ENCODE measurements at regions not wholly inside any gene's neighbourhood (a gene's known extent, or its start where the extent isn't known, plus 50 kb on each side); places are given as distances from the start of the nearest gene placed in this dataset.

- Histone ChIP-seq H3K36me3 (ENCODE audit: insufficient read depth, low read length) (no peaks in the 10 kb centered on the region), H3K4me3 (ENCODE audit: insufficient read depth, low read depth, low read length) (no peak overlapping the region)
These were observed 90.8 kb upstream of the PIK3CG start for GRCh38 chr7:106774213-106774767.

DNA sequence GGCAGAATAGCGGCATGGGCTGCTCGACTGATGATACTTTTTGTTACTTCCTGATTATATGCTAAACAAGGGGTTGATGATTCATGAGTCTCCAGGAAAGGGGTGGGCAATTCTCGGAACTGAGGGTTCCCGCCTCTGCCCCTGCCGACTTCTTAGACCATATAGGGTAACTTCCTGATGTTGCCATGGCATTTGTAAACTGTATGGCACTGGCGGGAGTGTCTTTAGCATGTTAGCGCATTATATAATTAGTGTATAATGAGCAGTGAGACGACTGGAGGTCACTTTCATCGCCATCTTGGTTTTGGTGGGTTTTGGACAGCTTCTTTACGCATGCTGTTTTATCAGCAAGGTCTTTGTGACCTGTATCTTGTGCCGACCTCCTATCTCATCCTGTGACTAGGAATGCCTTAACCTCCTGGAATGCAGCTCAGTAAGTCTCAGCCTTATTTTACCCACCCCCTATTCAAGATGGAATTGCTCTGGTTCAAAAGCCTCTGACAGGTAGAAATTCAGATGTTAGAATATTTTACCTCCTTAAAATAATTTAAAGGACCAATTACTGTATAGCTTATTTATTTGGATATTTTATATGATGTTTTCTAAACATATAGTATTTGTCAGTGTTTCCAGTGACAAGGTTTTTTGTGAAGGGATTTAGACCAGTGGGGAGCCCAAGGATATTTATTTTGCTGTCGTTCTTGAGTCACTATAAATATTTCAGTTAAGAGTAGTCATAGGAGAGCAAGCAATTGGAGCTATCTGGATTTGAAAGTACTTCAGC lies 90.1 kb upstream of the PIK3CG start:
- H3K4me3 Mint-ChIP-seq (ENCODE audit: unreplicated experiment) = no peak overlapping the region
- Histone ChIP-seq H2AFZ (ENCODE audit: low read depth, low read length) (peak overlapping the region; percentile 16), H3K79me2 (ENCODE audit: insufficient read depth, low read length) (no peaks in the 10 kb centered on the region), H3K9ac (ENCODE audit: low read length) (peak overlapping the region; percentile 79), H3K36me3 (ENCODE audit: insufficient read depth, low read length) (no peaks in the 10 kb centered on the region), H3K27me3 (ENCODE audit: insufficient read depth, low read length) (no peaks in the 10 kb centered on the region), H3K9me3 (ENCODE audit: insufficient read depth, low read depth, low read length) (no peaks in the 10 kb centered on the region), H3K4me1 (ENCODE audit: insufficient read depth, low read length) (peaks cover 38% of the 10 kb centered on the region), H4K20me1 (ENCODE audit: insufficient read depth, low read length) (no peaks in the 10 kb centered on the region), H3K4me2 (ENCODE audit: low read length) (peak overlapping the region; percentile 79), H3K27ac (ENCODE audit: low read depth, low read length) (peak overlapping the region; percentile 88), H3K4me3 (ENCODE audit: insufficient read depth, low read depth, low read length) (peak overlapping the region; percentile 43)
- FAIRE-seq (no peak), DNase-seq (ENCODE audit: low read depth) (peak; percentile 85)
- no peak for TF ChIP-seq CTCF (IDR thresholded peaks at IDR 0.05; ENCODE audit: insufficient read depth, low read depth, low read length)
- no peak for TF ChIP-seq EZH2 (IDR thresholded peaks at IDR 0.05; ENCODE audit: insufficient read depth, low read length)
- H3K4me1 Mint-ChIP-seq (ENCODE audit: low read depth, unreplicated experiment) = peaks cover 59% of the 10 kb centered on the region
- H3K27me3 Mint-ChIP-seq (ENCODE audit: low read depth, unreplicated experiment) = no peaks in the 10 kb centered on the region
- no peaks in the 10 kb centered on the region for H3K36me3 Mint-ChIP-seq (ENCODE audit: low read depth, unreplicated experiment)
- H3K9me3 Mint-ChIP-seq (ENCODE audit: unreplicated experiment) = peaks cover 2% of the 10 kb centered on the region
- H3K27ac Mint-ChIP-seq (ENCODE audit: unreplicated experiment) = peak overlapping the region; percentile 99

More at GRCh38 chr7:106774213-106774767, 90.8 kb upstream of the PIK3CG start:
- peak overlapping the region; percentile 16 for H2AFZ ChIP-seq (ENCODE audit: low read depth, low read length)
- H3K27me3 Mint-ChIP-seq (ENCODE audit: low read depth, unreplicated experiment) = no peaks in the 10 kb centered on the region
- H3K79me2 ChIP-seq (ENCODE audit: insufficient read depth, low read length) = no peaks in the 10 kb centered on the region
- H4K20me1 ChIP-seq (ENCODE audit: insufficient read depth, low read length) = no peaks in the 10 kb centered on the region
- TF ChIP-seq CTCF (IDR thresholded peaks at IDR 0.05; ENCODE audit: insufficient read depth, low read depth, low read length) = no peak
- TF ChIP-seq EZH2 (IDR thresholded peaks at IDR 0.05; ENCODE audit: insufficient read depth, low read length) = no peak
- H3K4me1 Mint-ChIP-seq (ENCODE audit: low read depth, unreplicated experiment) = peaks cover 60% of the 10 kb centered on the region
- no peak overlapping the region for H3K27ac Mint-ChIP-seq (ENCODE audit: unreplicated experiment)
- no peaks in the 10 kb centered on the region for H3K36me3 Mint-ChIP-seq (ENCODE audit: low read depth, unreplicated experiment)
- peak overlapping the region; percentile 88 for H3K27ac ChIP-seq (ENCODE audit: low read depth, low read length)
- peak overlapping the region; percentile 79 for H3K4me2 ChIP-seq (ENCODE audit: low read length)
- H3K4me3 Mint-ChIP-seq (ENCODE audit: unreplicated experiment) = no peak overlapping the region
- no peaks in the 10 kb centered on the region for H3K27me3 ChIP-seq (ENCODE audit: insufficient read depth, low read length)
- H3K9me3 ChIP-seq (ENCODE audit: insufficient read depth, low read depth, low read length) = no peaks in the 10 kb centered on the region
- no peak for FAIRE-seq
- peaks cover 2% of the 10 kb centered on the region for H3K9me3 Mint-ChIP-seq (ENCODE audit: unreplicated experiment)
- no peak for DNase-seq (ENCODE audit: low read depth)
- no peak overlapping the region for H3K9ac ChIP-seq (ENCODE audit: low read length)
- peaks cover 45% of the 10 kb centered on the region for H3K4me1 ChIP-seq (ENCODE audit: insufficient read depth, low read length)

DNA sequence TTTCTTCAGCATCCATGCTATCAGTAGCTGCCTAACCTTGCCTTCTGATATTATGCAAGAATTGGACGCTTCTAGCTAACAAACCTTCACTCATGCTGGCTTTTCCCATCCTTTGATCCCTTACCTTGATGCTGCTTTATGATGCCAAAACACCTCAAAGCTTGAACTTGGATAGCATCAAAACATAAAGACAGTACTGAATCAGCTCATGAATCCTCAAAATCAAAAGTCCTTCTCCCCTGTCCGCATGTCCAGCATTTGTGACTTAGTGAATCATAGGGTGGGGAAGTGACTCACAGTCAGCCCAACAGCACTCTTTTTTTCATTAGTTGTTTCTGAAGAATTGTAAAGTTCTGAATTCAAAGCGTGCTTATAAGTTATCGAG lies 89.5 kb upstream of the PIK3CG start:
- Histone ChIP-seq H2AFZ (ENCODE audit: low read depth, low read length) (peak overlapping the region; percentile 40), H3K4me1 (ENCODE audit: insufficient read depth, low read length) (peaks cover 34% of the 10 kb centered on the region), H3K79me2 (ENCODE audit: insufficient read depth, low read length) (no peaks in the 10 kb centered on the region), H3K27me3 (ENCODE audit: insufficient read depth, low read length) (no peaks in the 10 kb centered on the region), H3K4me2 (ENCODE audit: low read length) (peak overlapping the region; percentile 79), H3K9ac (ENCODE audit: low read length) (peak overlapping the region; percentile 79), H3K36me3 (ENCODE audit: insufficient read depth, low read length) (no peaks in the 10 kb centered on the region), H3K4me3 (ENCODE audit: insufficient read depth, low read depth, low read length) (peak overlapping the region; percentile 43), H3K9me3 (ENCODE audit: insufficient read depth, low read depth, low read length) (no peaks in the 10 kb centered on the region), H4K20me1 (ENCODE audit: insufficient read depth, low read length) (no peaks in the 10 kb centered on the region), H3K27ac (ENCODE audit: low read depth, low read length) (peak overlapping the region; percentile 88)
- Mint-ChIP-seq H3K4me1 (ENCODE audit: low read depth, unreplicated experiment) (peaks cover 53% of the 10 kb centered on the region), H3K36me3 (ENCODE audit: low read depth, unreplicated experiment) (no peaks in the 10 kb centered on the region), H3K27me3 (ENCODE audit: low read depth, unreplicated experiment) (no peaks in the 10 kb centered on the region), H3K27ac (ENCODE audit: unreplicated experiment) (peak overlapping the region; percentile 99), H3K4me3 (ENCODE audit: unreplicated experiment) (no peak overlapping the region), H3K9me3 (ENCODE audit: unreplicated experiment) (peaks cover 2% of the 10 kb centered on the region)
- FAIRE-seq (peak; percentile 72), DNase-seq (ENCODE audit: low read depth) (peak; percentile 84)
- TF ChIP-seq EZH2 (IDR thresholded peaks at IDR 0.05; ENCODE audit: insufficient read depth, low read length) (no peak), CTCF (IDR thresholded peaks at IDR 0.05; ENCODE audit: insufficient read depth, low read depth, low read length) (no peak)
